ENCODE measurements at regions not wholly inside any gene's neighbourhood (a gene's known extent, or its start where the extent isn't known, plus 50 kb on each side); places are given as distances from the start of the nearest gene placed in this dataset.

GRCh38 chr18:24850532-24850931 lies 390.1 kb downstream of the HRH4 start:
- TF ChIP-seq CTCF (IDR thresholded peaks at IDR 0.05) = no peak
- no peak for TF ChIP-seq POLR2A (IDR thresholded peaks at IDR 0.05; ENCODE audit: low read depth)
- TF ChIP-seq EP300 (IDR thresholded peaks at IDR 0.05) = no peak
